ENCODE measurements at regions not wholly inside any gene's neighbourhood (a gene's known extent, or its start where the extent isn't known, plus 50 kb on each side); places are given as distances from the start of the nearest gene placed in this dataset.

DNA sequence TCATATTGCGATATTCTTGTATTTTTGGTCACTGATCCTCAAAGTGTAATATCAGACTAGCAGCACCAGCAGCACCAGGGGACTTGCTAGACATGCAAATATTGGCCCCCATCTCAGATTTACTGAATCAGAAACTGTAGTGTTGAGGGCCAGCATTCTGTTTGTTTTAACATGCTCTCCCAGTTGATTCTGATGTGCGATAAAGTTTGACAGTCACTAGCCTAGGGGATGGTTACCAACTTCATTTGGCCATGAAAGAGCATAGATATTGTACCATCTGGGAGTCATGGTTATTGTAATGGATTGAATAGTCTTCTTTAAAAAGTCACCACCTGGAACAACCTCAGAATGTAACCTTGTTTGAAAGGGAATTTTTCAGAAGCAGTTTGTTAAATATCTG is 1090.4 kb upstream of the RAG2 start:
- Histone ChIP-seq H3K36me3 (replicated peaks in 1 of 2; ENCODE audit: control insufficient read depth in 1 of 2, insufficient read depth in 2 of 2, low read length in 2 of 2) (no peaks in the 10 kb centered on the region), H3K4me2 (ENCODE audit: low read depth, low read length) (no peak overlapping the region), H3K9ac (ENCODE audit: insufficient read depth, low read depth, low read length) (no peak overlapping the region), H3K9me3 (ENCODE audit: low read length) (peaks cover 47% of the 10 kb centered on the region), H4K20me1 (ENCODE audit: insufficient read depth, low read length) (no peaks in the 10 kb centered on the region), H3K27me3 (ENCODE audit: control insufficient read depth in 1 of 2, insufficient read depth in 2 of 2, low read length in 2 of 2) (no peaks in the 10 kb centered on the region), H2AFZ (ENCODE audit: low read length) (no peak overlapping the region), H3K4me1 (ENCODE audit: insufficient read depth, low read length) (no peaks in the 10 kb centered on the region), H3K4me3 (replicated peaks in 1 of 3; ENCODE audit: insufficient read depth in 1 of 3, low read depth in 2 of 3, low read length in 3 of 3) (no peak overlapping the region), H3K79me2 (ENCODE audit: insufficient read depth, low read length) (no peaks in the 10 kb centered on the region), H3K27ac (ENCODE audit: extremely low read length, insufficient read depth, low read length) (no peak overlapping the region)
- no TSS peak for BruUV-seq (replicated peaks)
- ATAC-seq = no peak
- in situ Hi-C loops (cut with HindIII; ENCODE audit: extremely low pct_ligation_motif_present, low pct_unique_long_range_greater_than_20kb) = no loop called here
- ChIA-PET POLR2A (no interaction called here), CTCF (ENCODE audit: low intra/inter-chr PET ratio, low total read pairs) (no interaction called here)
- no peak for FAIRE-seq
- WGBS (ENCODE audit: low lambda C conversion rate) = 0% methylated on average over 2 of the region's 2 CpGs
- TF ChIP-seq RBFOX2 (IDR thresholded peaks at IDR 0.05; ENCODE audit: low read depth, low read length) = no peak
- no peak for TF ChIP-seq ZNF891 (CRISPR knock-in tag; IDR thresholded peaks at IDR 0.05)
- TF ChIP-seq GTF2F1 (IDR thresholded peaks at IDR 0.05; ENCODE audit: low read length) = no peak
- no peak for TF ChIP-seq ZNF557 (CRISPR knock-in tag; IDR thresholded peaks at IDR 0.05)
- no peak for TF ChIP-seq TBP (CRISPR knock-in tag; IDR thresholded peaks at IDR 0.05)
- TF ChIP-seq ZNF274 (CRISPR knock-in tag; IDR thresholded peaks at IDR 0.05) = no peak
- TF ChIP-seq, protein P1, sequence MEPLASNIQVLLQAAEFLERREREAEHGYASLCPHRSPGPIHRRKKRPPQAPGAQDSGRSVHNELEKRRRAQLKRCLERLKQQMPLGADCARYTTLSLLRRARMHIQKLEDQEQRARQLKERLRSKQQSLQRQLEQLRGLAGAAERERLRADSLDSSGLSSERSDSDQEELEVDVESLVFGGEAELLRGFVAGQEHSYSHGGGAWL (CRISPR knock-in tag; IDR thresholded peaks at IDR 0.05) = no peak
- no peak for TF ChIP-seq POLR2AphosphoS2 (IDR thresholded peaks at IDR 0.05; ENCODE audit: low read depth, low read length)
- intact Hi-C loops (cut with micrococcal nuclease; ENCODE audit: unreplicated experiment) = no loop called here
- DNase-seq (ENCODE audit: low spot score) = no peak

- Histone ChIP-seq H3K27me3 (ENCODE audit: control insufficient read depth in 1 of 2, insufficient read depth in 2 of 2, low read length in 2 of 2) (no peaks in the 10 kb centered on the region), H2AFZ (ENCODE audit: low read length) (no peak overlapping the region), H3K4me1 (ENCODE audit: insufficient read depth, low read length) (no peaks in the 10 kb centered on the region), H3K27ac (ENCODE audit: extremely low read length, insufficient read depth, low read length) (no peak overlapping the region), H3K4me3 (replicated peaks in 1 of 3; ENCODE audit: insufficient read depth in 1 of 3, low read depth in 2 of 3, low read length in 3 of 3) (no peak overlapping the region), H3K79me2 (ENCODE audit: insufficient read depth, low read length) (no peaks in the 10 kb centered on the region), H3K36me3 (replicated peaks in 1 of 2; ENCODE audit: control insufficient read depth in 1 of 2, insufficient read depth in 2 of 2, low read length in 2 of 2) (no peaks in the 10 kb centered on the region), H4K20me1 (ENCODE audit: insufficient read depth, low read length) (no peaks in the 10 kb centered on the region), H3K9ac (ENCODE audit: insufficient read depth, low read depth, low read length) (no peak overlapping the region), H3K4me2 (ENCODE audit: low read depth, low read length) (no peak overlapping the region), H3K9me3 (ENCODE audit: low read length) (peaks cover 42% of the 10 kb centered on the region)
- DNase-seq (ENCODE audit: low spot score) = no peak
- FAIRE-seq = no peak
- intact Hi-C loops (cut with micrococcal nuclease; ENCODE audit: unreplicated experiment) = no loop called here
- ChIA-PET POLR2A (no interaction called here), CTCF (ENCODE audit: low intra/inter-chr PET ratio, low total read pairs) (no interaction called here)
- BruUV-seq (replicated peaks) = no TSS peak
- in situ Hi-C loops (cut with HindIII; ENCODE audit: extremely low pct_ligation_motif_present, low pct_unique_long_range_greater_than_20kb) = no loop called here
- no peak for ATAC-seq
- TF ChIP-seq, protein P2, sequence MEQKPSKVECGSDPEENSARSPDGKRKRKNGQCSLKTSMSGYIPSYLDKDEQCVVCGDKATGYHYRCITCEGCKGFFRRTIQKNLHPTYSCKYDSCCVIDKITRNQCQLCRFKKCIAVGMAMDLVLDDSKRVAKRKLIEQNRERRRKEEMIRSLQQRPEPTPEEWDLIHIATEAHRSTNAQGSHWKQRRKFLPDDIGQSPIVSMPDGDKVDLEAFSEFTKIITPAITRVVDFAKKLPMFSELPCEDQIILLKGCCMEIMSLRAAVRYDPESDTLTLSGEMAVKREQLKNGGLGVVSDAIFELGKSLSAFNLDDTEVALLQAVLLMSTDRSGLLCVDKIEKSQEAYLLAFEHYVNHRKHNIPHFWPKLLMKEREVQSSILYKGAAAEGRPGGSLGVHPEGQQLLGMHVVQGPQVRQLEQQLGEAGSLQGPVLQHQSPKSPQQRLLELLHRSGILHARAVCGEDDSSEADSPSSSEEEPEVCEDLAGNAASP (CRISPR knock-in tag; IDR thresholded peaks at IDR 0.05; ENCODE audit: borderline replicate concordance) = no peak
- TF ChIP-seq KDM4B (CRISPR knock-in tag; IDR thresholded peaks at IDR 0.05) (no peak), ZFP82 (CRISPR knock-in tag; IDR thresholded peaks at IDR 0.05; ENCODE audit: borderline replicate concordance) (no peak), AHR (CRISPR knock-in tag; IDR thresholded peaks at IDR 0.05) (no peak), ZNF616 (CRISPR knock-in tag; IDR thresholded peaks at IDR 0.05; ENCODE audit: low read depth) (no peak), STAT5B (CRISPR knock-in tag; IDR thresholded peaks at IDR 0.05) (no peak), ZNF598 (CRISPR knock-in tag; IDR thresholded peaks at IDR 0.05; ENCODE audit: borderline replicate concordance) (no peak), HBP1 (CRISPR knock-in tag; IDR thresholded peaks at IDR 0.05; ENCODE audit: low read depth) (no peak), NFATC3 (CRISPR knock-in tag; IDR thresholded peaks at IDR 0.05) (no peak)
- TF ChIP-seq, protein P3, sequence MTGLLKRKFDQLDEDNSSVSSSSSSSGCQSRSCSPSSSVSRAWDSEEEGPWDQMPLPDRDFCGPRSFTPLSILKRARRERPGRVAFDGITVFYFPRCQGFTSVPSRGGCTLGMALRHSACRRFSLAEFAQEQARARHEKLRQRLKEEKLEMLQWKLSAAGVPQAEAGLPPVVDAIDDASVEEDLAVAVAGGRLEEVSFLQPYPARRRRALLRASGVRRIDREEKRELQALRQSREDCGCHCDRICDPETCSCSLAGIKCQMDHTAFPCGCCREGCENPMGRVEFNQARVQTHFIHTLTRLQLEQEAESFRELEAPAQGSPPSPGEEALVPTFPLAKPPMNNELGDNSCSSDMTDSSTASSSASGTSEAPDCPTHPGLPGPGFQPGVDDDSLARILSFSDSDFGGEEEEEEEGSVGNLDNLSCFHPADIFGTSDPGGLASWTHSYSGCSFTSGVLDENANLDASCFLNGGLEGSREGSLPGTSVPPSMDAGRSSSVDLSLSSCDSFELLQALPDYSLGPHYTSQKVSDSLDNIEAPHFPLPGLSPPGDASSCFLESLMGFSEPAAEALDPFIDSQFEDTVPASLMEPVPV (CRISPR knock-in tag; IDR thresholded peaks at IDR 0.05) = no peak
Measured at GRCh38 chr11:37687130-37687529, 1089.1 kb upstream of the RAG2 start.

Data from HepG2 (cell line).